HG02943 (cell line): ENCODE measurements at regions not wholly inside any gene's neighbourhood (a gene's known extent, or its start where the extent isn't known, plus 50 kb on each side); places are given as distances from the start of the nearest gene placed in this dataset.

ENCODE experiments used
- ATAC-seq: cut with Tn5 transposase; IDR thresholded peaks from one replicate; pipeline ENCODE4 v1.9.1; 2021; ENCODE audit warnings: mild to moderate bottlenecking, low read depth, moderate library complexity; ENCODE audit not compliant: unreplicated experiment

DNA sequence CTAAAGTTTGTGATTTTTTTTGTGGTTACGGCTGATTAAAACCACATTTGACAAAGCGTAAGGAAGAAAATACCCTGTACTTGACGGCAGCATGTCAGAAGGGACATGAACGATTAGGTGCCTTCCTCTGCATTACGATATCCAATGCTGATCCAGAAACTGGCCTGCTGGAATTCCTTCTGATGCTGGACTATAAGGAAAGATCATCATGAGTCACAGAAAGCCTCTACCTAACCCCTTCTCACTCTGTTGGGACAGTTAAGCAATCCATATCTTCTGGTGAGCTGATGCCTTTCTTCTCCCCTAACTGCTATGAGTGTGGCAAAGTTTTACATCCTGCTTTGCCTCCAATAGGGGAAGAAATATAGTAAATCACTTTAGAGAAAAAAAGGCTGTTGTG is 78.4 kb upstream of the PAPPA start:
- ATAC-seq: no peak

DNA sequence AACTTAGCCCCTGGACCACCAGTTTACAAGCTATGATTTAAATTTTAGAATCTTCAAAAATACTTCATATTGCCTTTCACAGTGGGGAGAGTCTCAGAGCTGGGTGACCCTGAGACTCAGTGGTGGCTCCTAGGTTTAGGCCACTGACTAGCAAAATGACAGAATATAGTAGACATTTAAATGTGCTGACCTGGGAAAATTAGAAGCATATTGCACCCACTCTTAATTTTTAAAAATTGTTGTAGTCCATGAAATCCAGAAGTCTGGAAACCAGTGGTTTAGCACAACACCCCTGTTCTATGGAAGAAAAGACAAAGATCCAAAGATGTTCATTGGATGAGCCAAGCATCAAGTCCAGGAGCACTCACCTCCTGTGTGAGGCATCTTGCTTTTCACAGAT is 75.0 kb upstream of the PAPPA start:
- ATAC-seq: no peak

DNA sequence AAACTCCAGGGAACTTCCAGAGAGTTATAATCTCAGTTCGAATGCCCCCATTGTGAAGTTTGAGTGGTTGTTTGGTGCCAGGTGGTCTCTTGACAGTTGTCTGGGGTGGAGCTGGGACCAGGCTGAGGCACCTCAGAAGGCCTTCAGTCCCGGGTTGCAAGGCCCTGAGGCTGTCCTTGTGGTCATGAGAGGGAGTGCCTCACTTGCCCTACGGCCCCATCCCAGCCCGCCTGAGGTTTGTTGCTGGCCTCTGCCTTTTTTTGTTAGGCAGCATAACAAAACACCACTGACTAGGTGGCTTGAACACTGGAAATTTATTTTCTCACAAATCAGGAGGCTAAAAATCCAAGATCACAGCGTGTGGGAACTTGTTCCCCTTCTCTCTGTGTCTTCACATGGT is 73.0 kb upstream of the PAPPA start:
- ATAC-seq: no peak

DNA sequence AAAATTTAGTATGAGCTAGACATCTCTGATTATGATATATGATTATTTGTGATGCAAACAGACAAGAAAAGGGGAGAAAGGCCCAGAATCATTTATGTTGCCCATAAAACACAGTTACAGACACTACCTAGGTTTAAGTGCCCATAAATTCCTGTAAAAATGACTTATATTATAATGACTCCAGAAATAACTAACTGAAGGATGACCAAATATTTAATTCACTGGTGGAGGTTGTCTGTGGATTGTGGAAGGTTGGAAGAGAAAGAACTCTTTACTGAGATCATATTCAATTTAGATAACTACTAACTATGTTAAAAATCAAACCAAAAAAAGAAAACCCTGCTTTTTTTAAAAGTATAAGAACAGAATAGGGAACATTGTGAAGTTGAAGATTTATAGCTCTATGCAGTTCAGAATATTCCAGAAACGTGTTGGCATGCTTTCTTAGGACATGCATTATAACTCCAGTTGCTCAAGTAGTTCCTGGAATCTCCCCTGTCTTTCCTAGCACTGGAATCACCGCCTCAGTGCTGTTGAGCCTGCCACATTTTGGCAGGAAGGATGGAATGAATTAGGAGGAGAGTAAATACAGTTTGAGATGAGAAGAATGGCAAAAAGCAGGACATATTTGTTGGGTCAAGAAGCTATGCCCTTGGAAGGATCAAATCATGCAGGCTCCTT is 72.0 kb upstream of the PAPPA start:
- no peak for ATAC-seq

DNA sequence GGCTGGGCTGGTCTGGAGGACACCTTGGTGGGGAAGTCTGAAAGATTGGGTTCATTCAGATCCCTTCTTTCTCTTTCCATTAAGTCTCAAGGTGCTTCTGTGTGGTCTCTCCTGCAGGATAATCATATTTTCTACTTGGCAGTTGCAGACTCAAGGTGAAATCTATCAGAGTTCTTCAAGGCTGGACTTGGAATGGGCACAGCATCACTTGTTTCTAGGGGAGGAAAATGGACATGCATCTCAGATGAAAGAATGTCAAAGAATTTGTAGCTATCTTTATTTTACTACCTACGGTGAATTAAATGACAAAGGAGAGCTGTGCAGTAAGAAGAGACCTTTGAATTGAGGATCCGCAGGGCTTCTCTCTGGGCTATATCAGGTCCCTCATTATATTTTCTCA is 69.8 kb upstream of the PAPPA start:
- no peak for ATAC-seq

DNA sequence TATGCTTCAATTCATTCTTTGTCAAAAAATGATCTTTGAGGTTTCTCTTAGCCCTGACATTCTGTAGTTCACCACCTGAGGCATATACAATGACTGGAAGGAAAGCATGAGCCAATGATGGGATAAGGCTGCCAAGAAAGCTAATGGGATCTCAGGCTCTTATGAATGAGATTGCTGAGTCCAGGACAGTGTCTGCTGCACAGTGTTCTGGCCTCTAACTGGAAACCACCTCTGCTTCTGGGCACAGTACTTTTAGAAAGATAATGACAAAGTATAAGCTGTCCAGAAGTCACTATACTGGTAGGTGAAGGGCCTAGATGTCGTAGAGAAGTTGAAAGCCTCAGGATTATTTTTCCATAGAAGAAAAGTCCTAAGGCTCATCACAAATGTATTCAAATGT is 69.1 kb upstream of the PAPPA start:
- no peak for ATAC-seq

DNA sequence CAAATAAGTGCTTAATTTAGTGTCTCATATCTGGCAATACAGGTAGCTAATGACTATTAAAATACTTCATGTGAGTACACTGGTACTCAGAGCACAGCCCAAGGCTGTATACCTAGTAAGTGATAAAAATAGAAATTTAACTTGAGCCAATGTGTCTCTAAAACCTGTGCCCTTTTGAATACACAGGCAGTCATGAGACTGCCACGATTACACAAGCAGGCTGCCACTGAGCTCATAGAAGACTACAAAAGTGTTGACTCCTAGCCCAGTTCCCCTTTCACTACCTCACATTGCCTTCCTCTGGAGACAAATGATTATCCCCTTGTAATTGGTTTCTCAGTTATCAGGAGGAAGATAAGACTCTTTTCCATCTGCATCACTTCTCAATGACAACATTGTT is 66.3 kb upstream of the PAPPA start:
- no peak for ATAC-seq

DNA sequence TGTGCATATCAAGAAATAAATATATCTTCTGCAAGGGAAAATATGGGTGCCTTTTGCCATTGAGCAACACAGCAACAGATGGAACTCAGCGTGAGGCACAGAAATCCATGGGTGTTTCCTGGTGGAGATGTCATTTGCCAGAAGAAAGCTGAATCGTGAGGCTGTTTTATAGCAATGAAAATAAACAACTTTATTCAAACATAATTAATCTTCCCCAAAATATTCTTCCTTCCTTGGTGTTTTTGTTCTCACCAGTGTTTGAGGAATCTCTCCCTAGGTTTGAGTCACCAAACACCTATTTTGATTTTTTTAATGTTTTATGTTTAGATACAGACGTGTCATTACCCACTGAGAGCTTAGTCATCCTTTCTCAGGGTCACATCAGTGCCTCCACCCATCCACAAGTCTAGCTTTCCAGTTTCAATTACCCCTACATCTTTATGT is 65.8 kb upstream of the PAPPA start:
- ATAC-seq: no peak

DNA sequence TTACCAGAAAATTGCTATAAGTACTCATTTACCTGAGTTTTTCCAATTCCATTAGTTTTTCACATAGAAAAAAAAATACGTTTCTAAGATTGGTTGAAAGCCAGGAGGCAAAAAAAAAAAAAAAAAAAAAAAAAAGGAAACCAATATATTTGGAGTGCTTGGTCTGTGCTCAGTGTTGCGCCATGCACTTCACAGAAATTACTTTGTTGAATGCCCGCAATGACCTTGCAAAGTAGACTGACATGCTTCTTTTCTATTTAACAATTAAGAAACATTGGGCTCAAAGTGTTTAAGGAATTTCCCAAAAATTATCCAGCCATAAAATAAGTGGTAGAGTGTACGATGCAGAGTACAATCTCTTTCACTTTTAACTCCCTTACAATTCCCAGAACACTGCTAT is 65.2 kb upstream of the PAPPA start:
- no peak for ATAC-seq

DNA sequence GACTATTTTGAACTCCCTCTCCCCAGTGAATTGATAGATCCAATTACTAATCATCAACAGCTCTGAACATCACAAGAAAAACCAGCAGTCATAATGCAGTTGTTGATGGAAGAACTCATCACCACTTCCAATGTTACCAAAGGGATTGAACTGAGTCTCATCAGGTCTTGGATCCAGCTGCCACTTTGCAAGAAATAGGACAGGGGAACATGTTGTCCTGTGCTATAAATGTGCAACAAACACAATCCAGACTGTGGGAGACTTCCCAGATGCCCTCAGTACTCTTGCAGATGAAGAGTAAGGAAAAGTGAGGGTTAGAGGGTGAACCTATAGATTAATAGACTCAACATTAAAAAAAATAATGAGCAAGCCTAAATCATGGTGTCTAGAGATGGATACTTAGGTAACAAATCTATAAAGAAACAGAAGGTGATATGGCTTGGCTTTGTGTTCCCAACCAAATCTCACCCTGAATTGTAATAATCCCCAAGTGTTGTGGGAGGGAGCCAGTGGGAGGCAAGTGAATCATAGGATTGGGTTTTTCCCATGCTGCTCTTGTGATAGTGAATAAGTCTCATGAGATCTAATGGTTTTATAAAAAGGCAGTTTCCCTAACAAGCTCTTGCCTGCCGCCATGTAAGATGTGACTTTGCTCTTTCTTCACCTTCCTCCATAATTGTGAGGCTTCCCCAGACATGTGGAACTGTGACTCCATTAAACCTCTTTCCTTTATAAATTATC is 63.4 kb upstream of the PAPPA start:
- no peak for ATAC-seq

DNA sequence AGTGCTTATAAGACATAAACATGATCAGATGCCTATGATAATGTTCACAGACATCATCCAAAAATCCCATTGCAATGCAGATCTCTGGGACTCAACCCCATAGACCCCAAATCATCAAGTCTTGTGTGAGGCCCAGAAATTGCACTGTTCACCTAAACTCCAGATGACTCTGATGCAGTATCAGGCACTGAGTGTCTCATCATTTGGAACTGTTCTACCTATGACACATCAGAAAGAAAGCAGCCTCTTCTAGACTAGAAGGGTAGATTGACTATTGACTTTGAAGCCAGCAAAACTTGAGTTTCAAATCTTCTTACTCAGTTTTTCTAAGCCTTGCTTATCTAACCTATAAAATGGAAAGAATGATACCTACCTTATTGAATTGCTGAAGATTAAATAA is 58.7 kb upstream of the PAPPA start:
- ATAC-seq: no peak

DNA sequence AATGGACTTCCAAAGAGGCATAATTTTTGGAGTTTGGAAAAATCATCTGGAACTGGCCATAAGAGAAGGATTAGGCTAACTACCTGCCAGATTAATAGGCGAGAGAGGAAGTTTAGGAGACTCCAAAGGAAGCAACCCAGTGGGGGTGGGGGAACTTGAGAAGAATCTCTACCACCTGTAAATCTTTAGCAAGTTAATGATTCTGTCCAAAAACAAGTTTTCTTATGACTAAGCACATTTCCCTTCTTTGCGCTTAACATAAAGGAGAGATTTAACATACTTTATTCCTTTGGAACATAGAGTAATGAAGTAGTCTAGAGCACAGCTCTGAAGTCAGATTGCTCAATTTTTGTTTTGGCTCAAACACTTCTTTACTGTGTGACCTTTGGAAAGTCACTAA is 58.2 kb upstream of the PAPPA start:
- ATAC-seq: no peak

DNA sequence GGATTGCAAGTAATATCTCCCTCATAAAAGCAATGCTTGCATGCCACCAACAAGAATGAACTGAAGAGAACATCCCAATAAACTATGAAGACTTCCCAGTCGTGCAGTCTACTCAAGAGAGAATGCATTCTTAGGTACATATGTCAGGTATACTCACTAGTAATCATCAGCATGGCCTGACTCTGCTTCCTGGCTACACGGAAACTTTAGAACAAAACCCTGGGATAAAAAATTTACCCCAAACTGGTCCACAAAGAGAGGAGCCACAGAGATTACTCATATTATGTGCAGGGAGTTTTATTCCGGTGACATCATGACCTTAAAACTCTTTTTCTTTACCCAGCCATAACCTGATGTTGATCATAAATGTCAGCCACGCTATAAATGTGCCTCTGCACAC is 57.5 kb upstream of the PAPPA start:
- no peak for ATAC-seq

DNA sequence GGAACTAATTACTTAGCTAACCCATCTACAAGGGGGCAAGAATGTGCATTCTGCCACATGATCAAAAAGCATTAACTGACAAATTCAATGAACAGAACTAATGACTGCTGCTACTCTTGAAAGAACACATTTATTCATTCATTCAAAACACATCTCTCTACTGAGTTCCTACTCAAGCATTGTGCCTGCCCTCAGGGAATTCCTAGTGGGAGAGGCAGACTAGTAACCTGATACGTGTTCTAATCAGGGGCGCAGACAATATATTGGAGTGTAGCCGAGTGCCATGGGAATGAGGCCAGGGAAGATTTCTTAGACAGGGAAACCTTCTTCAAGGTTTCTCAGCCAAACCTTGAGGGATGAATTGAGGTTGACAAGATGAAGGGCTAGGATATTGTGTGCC is 56.7 kb upstream of the PAPPA start:
- ATAC-seq: no peak

DNA sequence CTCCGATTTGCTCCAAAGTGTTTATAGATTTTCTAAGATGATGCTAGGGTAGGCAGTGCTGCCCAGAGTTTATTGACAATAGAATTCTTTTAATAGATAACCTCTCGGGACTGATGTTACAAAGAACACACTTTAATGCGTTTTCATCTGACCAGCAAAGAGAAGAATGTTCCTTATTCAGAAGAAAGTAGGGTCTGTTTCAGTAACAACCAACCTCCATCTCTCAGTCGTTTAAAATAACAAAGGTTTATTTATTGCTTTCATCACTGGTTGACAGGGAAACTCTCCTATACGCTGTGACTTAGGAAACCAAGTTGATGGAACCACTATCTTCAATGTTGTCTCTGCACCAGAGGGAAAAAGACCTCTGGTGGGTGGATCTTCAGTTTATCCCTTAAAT is 55.1 kb upstream of the PAPPA start:
- no peak for ATAC-seq

DNA sequence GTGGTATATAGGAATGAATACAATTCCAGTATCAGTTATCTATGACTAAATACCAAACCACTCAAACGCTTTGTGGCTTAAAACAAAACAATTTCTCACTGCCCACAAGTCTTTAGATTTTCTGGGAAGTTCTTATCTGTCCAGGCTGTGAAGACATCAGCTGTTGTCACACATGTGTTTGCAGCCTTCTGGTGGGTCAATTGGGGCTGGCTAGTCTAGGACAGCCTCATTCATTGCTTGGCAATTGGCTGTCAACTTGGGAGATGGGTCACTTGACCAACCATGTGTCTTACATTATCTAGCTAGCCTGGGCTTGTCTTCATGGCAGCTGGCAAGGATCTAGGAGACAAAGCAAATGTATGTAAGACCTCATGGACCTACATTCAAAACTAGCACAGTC is 53.8 kb upstream of the PAPPA start:
- no peak for ATAC-seq

DNA sequence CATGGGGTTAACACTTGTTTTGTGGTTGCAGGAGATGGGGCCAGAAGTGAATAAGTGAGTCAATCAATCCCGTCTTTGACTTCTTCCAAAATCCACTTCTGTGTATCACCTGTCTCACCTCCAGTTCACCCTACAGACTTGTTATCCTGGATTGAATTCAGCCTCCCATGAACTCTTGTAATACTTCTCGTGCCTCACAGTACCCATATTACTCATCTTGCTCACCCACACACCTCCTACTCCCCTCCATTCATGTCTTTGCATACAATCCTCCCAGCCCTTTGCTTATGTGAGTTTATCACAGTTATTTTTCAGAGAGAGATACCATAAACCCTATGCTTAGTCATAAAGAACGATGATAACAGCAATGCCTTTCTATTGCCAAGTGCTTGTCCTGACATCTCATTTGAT is 52.9 kb upstream of the PAPPA start:
- no peak for ATAC-seq

DNA sequence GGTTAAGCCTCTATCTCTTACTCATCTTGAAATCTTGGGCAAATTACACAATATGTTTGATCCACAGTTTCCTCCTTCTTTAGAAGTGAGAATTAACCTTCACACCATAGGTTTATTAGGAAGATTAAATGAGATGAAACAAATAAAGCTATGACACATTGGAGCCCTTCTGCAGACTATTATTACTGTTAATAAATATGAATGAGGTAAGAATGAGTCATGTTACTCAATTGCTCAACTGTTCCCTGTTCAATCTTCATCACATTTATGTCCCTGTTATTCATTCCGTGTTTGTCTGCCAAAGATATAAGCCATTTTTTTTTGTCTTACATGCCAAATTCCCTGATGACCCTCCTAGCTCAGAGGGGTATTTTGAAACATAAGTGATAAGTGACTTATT is 52.1 kb upstream of the PAPPA start:
- ATAC-seq: no peak

DNA sequence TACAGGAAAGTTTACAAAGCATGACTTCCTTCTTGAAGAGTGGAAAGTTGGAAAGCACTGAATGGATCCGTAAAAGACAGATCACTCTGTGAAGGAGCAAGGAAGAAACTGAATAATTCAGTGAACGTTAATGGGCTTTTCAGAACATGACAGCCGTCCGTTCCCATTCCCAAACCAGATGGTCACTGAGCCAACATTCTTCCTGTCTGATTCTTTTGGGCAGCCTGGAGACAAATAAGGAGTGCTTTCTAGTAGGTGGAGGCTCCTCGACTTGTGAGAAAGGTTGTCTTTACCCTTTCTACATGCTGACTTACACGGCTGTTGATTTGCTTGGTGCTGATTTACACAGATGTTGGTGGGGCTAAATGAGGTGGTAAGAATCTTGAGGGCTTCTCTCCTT is 51.0 kb upstream of the PAPPA start:
- ATAC-seq: no peak
